IPS-NIHi7 (cell line): ENCODE measurements at regions not wholly inside any gene's neighbourhood (a gene's known extent, or its start where the extent isn't known, plus 50 kb on each side); places are given as distances from the start of the nearest gene placed in this dataset.

Experiments used
- DNase-seq: peaks from one replicate; pipeline ENCODE4 v3.0.0; 2012; ENCODE audit warnings: mixed read lengths; ENCODE audit errors: extremely low spot score

- no peak for DNase-seq
Observed at GRCh38 chr1:193819376-193819775, 633.0 kb upstream of the B3GALT2 start.

DNA sequence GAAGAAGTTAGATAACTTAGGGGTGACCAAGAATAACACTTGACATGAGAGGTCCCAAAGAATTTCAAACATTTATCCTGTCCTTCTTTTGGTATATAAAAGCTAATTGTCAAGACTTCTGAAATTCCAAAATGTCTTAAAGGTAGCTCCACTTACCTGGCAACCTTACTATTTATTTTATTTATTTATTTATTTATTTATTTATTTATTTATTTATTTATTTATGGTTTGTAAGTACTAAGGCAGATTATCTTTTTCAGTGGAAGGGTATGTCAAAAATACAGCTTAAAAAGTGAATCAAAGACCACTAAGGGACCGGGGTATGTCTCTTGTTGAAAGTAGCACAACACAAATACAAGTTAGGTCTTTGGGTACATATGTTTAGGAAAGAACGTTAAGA lies 620.8 kb upstream of the B3GALT2 start:
- no peak for DNase-seq

- DNase-seq: no peak
Observed at GRCh38 chr1:193806079-193807048, 620.0 kb upstream of the B3GALT2 start.

- DNase-seq: no peak
Observed at GRCh38 chr1:193799948-193800690, 613.7 kb upstream of the B3GALT2 start.

- DNase-seq: no peak
Observed at GRCh38 chr1:193799371-193799770, 613.0 kb upstream of the B3GALT2 start.

DNA sequence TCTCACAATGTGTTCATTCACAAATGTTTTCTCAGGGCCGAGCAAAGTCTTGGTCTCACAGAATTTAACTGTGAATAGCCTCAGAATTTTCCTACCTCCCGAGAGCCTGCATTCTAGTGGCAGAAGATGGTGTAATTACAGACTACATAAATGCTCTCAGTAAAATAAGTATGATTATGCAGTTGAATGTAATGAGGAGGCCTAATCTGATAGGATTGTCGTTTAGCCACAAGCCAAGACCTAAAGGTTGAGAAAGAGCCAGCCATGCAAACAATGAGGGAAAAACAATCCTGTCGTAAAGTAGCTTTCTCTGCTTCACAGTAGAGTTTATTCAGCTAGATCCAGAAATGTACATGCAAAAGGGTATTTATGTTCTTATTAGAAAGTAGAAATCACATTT lies 607.8 kb upstream of the B3GALT2 start:
- no peak for DNase-seq

- DNase-seq: no peak
Observed at GRCh38 chr1:193791746-193792145, 605.3 kb upstream of the B3GALT2 start.

GRCh38 chr1:193787061-193787460 lies 600.6 kb upstream of the B3GALT2 start:
- DNase-seq: no peak

GRCh38 chr1:193785850-193786420 lies 599.5 kb upstream of the B3GALT2 start:
- no peak for DNase-seq

DNA sequence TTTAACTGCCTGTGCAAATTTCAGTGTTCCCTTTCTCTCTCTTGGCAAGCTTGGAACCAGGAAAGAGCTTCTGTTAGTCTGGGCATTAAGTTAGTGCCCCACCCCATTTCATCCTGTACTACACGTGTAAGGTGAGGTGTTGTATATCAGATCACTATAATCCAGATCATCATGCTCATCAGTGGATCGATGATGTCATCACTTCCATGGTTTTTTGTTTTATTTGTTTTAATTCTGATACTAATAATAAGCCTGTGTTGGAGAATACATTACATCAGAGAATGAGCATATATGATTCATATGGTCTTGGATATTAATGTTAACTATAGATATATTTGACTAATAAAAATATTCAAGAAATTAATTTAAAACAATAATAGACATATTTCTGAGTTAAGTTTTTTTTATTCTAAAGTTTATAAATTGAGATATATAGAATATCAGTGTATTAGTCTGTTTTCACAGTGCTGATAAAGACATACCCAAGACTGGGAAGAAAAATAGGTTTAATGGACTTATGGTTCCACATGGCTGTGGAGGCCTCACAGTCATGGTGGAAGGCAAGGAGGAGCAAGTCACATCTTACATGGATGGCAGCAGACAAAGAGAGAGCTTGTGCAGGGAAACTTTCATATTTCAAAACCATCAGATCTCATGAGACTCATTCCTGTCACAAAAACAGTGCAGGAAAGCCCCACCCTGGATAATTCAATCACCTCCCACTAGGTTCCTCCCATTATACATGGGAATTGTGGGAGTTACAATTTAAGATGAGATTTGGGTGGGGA lies 588.3 kb upstream of the B3GALT2 start:
- no peak for DNase-seq

DNA sequence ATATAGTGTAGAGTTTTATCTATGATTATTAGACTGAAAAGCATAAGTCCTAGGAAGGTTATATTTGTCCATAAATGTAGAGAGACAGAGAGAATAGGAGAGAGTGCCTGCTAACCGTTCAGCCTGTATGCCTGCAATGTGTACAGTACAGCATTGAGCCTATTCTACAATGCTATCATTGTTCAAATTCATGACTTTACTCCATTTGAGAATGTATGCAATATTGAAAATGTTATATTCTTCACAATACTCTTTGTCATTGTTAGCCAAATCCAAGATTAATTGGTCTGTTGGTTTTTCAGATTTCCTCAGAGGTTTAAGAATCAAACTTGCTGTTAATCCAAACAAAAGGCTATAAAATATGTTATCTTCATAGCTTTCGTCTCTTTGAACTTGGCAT lies 585.2 kb upstream of the B3GALT2 start:
- DNase-seq: no peak

- DNase-seq: no peak
Observed at GRCh38 chr1:193769651-193770050, 583.2 kb upstream of the B3GALT2 start.

- DNase-seq: no peak
Observed at GRCh38 chr1:193767886-193768285, 581.5 kb upstream of the B3GALT2 start.

- DNase-seq: peak; percentile 43
Observed at GRCh38 chr1:193766329-193766728, 579.9 kb upstream of the B3GALT2 start.

GRCh38 chr1:193763266-193763665 lies 576.9 kb upstream of the B3GALT2 start:
- no peak for DNase-seq

GRCh38 chr1:193762236-193762635 lies 575.8 kb upstream of the B3GALT2 start:
- no peak for DNase-seq

DNA sequence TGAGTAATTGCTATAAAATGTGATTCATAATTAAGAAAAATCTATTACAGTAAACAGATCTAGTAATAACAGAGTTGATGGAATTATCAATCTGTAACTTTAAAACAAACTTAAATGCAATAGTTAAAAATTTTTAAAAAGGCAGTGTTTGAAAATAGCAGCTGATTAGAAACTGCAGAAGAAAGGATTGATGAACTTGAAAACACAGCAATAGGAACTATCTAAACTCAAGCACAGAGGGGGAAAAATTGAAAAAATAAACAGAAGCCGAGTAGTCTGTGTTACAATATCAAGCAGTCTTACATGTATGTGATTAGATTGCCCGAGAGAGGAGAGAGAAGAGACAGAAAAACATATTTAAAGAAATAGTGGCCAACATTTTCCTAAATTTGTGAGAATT lies 569.0 kb upstream of the B3GALT2 start:
- no peak for DNase-seq

GRCh38 chr1:193754732-193755427 lies 568.5 kb upstream of the B3GALT2 start:
- DNase-seq: no peak

DNA sequence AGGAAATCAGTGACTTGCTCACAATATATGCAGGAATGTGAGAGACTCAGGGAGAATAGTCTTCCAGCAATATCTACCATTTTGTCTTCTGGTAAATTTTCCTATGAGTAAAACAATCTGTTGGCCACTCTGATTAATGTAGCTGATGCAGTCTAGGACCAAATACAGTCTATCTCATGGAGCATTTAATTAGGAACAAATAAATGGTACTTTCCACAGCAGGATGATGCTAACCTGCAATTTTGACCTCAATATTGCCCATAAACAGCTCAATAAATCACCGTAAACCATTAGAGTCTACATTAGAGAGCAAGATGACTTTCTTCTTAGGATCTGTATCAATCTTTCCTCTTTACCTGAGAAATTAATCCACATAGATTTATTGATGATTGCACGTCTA lies 567.7 kb upstream of the B3GALT2 start:
- DNase-seq: no peak

DNA sequence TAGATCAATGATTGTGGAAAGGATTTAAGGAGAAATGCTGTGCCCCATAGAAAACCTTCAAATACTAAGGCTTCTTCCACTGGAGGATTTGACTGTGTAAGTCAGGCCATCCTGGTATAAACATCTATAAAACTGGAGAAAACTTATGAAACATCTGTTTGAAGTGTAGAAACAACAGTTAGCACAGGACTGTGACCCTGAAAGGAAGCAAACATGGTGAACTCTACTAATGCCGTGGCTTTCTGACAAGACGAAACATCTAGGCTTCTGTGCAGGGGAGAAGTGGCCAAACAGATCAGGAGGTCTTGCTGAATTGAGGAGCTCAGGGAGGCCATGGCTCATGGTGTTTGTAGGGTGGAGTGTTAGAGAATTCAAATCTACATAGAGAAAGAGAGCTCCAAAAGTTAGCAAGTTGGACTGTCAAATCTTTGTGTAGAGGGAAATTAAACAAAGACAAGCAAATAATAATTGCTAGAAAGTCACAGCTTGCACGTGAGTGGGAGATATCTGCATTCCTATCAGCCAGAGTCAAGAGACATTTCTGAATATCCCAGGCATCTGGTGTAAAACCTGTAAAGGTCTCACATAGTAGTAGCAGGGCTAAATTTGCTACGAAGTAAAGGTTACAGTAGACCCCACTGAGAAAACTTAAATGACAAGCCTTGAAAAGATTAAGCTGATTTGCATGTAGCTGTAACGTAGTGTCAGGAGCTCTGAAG lies 566.8 kb upstream of the B3GALT2 start:
- DNase-seq: no peak
